Ishikawa (cell line): ENCODE measurements at regions not wholly inside any gene's neighbourhood (a gene's known extent, or its start where the extent isn't known, plus 50 kb on each side); places are given as distances from the start of the nearest gene placed in this dataset.

Source experiments
- CEBPB ChIP-seq: IDR thresholded peaks from 2 replicates; pipeline ENCODE4 v1.6.1; 2012
- CREB1 ChIP-seq: IDR thresholded peaks from 2 replicates; pipeline ENCODE4 v1.6.1; 2012; ENCODE audit warnings: low read depth
- EGR1 ChIP-seq: IDR thresholded peaks from 2 replicates; pipeline ENCODE4 v1.6.1; 2012
- EP300 ChIP-seq: IDR thresholded peaks from 2 replicates; pipeline ENCODE4 v1.6.1; 2012; ENCODE audit warnings: borderline replicate concordance
- NFIC ChIP-seq: IDR thresholded peaks from 2 replicates; pipeline ENCODE4 v1.6.1; 2012
- RAD21 ChIP-seq: IDR thresholded peaks from 2 replicates; pipeline ENCODE4 v1.6.1; 2012; ENCODE audit warnings: low read depth
- TAF1 ChIP-seq: IDR thresholded peaks from 2 replicates; pipeline ENCODE4 v1.6.1; 2012; ENCODE audit warnings: low read depth, mild to moderate bottlenecking
- TEAD4 ChIP-seq: IDR thresholded peaks from 2 replicates; pipeline ENCODE4 v1.6.1; 2012
- YY1 ChIP-seq: IDR thresholded peaks from 2 replicates; pipeline ENCODE4 v1.6.1; 2012; ENCODE audit warnings: low read depth
- ZBTB7A ChIP-seq: IDR thresholded peaks from 2 replicates; pipeline ENCODE4 v1.6.1; 2012; ENCODE audit warnings: low read depth
- TF ChIP-seq, protein P1 (sequence below): IDR thresholded peaks from 2 replicates; pipeline ENCODE4 v1.6.1; 2012
- TF ChIP-seq, protein P2 (sequence below): IDR thresholded peaks from 2 replicates; pipeline ENCODE4 v1.6.1; 2012

DNA sequence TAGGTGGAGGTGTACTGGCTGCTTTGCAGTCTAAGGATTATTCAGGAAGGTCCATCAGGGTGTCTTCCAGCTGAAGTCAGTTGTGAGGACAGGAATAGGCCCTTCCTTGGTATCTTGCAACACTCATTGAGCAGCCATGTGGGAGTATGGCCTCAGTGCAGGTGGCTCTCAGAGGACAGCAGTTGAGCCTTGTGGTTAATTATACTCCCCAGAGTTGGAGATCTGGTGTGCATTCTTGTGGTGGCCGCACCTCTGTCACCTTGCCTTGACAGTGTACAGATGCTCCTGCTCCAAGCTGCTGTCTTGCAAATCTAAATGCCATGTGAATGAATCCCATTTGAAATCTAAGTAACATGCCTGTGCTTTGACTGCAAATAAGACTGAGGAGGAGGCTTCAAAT lies 339.9 kb upstream of the BCHE start:
- TF ChIP-seq TAF1 (no peak), TEAD4 (no peak), EP300 (no peak), RAD21 (no peak), CEBPB (no peak), YY1 (no peak), EGR1 (no peak), CREB1 (no peak), ZBTB7A (no peak), NFIC (no peak)
- TF ChIP-seq, protein P1, sequence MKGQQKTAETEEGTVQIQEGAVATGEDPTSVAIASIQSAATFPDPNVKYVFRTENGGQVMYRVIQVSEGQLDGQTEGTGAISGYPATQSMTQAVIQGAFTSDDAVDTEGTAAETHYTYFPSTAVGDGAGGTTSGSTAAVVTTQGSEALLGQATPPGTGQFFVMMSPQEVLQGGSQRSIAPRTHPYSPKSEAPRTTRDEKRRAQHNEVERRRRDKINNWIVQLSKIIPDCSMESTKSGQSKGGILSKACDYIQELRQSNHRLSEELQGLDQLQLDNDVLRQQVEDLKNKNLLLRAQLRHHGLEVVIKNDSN, result no peak
- TF ChIP-seq, protein P2, sequence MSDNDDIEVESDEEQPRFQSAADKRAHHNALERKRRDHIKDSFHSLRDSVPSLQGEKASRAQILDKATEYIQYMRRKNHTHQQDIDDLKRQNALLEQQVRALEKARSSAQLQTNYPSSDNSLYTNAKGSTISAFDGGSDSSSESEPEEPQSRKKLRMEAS, result no peak
